HK-2 (cell line): ENCODE measurements at regions not wholly inside any gene's neighbourhood (a gene's known extent, or its start where the extent isn't known, plus 50 kb on each side); places are given as distances from the start of the nearest gene placed in this dataset.
"Not testable (repeated sequence)": the region's sequence is repeated elsewhere in the genome, so short reads cannot be mapped to it uniquely, and the experiment has no call there.

Source experiments
- DNase-seq: peaks from one replicate; pipeline ENCODE4 v3.0.0-alpha.2; 2018; ENCODE audit not compliant: unreplicated experiment

DNA sequence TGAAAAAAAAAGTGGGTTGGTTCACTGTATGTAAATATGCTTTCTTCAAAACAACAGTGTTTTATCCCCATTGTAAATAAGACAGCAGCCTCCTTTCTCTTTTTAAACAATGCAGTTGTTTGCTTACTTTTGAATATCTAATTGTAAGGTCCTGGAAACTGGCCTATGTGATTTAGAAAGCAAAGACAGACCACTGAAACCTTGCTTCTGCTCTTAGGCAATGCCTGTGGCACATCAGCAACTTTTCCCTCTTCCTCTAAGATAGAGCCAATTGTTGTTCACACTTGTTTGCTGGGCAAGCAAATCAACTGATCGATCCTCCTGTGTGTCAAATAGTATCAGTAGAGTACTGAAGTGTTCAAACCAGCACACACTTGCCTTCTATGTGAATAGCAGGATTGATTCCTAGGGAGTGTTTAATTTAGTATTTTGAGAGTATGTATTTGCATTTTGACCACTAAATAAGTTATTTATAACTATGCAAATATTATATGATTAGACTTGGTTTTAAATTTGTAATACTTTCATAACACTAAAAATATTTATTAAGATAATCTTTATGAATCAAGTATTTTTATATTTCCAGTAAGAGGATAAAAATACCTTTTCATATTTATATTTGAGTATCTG is 55.4 kb upstream of the GRPR start:
- DNase-seq: no peak

DNA sequence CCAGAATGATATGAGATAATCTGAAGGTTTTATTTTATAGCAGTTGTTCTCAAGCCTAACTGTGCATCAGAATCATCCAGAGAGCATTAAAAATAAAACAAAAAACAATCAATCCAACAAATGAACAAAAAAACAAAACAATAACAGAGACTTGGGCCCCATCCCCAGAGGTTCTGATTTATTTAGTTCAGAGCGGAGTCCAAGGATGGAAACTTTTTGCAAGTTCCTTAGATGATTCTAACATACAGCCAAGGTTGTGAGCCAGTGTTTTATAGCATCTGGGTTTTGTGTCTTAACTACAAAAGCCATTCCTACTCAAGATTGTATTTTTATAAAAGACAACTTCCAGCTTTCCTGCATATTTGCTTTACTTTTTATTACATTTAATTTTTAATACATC is 59.4 kb upstream of the GRPR start:
- DNase-seq: no peak

DNA sequence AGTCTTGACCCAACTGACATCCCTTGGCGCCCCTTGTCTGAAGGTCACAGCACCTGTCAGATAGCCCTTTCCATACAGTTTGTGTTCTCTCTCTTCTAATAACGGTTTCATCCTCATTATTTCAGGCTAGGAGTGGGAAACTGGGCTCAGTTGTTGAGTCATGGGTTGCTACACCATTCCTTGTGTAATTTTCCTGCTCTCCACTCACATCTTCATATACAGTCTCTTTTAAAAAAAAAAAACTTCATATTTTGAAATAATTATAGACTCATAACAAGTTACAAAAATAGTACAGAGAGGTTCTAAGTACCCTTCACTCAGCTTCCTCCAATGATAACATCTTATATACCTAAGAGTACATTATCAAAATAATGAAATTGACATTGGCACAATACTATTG is 60.2 kb upstream of the GRPR start:
- DNase-seq: no peak

DNA sequence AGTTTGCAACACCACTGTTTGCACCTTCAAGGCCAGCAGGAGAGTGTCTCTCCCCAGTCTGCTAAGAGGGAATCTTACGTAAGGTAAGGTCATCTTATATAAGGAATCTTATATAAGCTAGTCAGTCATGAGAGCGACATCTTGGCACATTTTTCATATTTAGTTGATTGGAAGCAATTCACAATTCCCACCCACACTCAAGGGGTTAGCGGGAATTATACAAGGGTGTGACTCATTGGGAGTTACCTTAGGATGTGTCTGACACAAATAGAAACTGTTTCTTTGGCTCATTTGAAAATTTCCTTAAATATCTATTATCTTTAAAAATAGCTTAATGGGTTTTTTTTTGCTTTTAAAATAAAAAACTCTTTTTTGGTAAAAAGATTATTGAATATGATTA is 62.1 kb upstream of the GRPR start:
- no peak for DNase-seq

DNA sequence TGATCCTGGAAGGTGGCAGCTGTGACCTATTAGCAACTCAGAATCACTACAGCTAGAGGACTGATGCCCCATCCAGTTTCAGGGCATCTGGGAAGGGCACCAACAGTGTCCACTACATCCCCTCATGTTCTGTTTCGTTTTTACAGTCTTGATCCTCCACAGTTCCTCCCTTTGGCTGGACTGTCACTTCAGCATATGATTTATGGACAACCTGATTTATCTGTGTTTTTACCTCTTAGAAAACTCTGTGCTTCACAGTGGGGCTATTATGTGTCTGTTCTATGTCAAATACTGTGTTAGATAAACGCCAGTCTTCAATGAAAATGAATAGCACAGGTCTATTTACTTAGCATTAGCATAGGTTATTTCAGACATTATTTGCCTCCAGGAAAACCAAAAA is 63.1 kb upstream of the GRPR start:
- DNase-seq: no peak

DNA sequence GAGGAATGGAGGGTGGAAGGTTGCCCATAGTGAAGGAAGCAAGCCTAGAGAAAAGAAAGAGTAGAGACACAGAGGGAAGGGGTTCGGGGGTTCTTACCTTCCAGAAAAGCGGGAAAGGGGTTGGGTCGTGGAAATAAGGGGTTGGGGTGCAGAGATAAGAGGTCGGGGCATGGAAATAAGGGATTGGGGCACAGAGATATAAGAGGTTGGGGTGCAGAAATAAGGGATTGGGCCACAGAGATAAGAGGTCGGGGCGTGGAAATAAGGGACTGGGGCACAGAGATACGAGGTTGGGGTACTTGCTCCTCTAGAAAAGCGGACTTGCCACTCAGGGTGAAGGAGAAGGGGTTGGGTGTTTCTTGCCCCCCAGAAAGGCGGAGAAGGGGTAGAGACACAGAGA is 74.2 kb upstream of the GRPR start:
- DNase-seq: not testable (repeated sequence)

DNA sequence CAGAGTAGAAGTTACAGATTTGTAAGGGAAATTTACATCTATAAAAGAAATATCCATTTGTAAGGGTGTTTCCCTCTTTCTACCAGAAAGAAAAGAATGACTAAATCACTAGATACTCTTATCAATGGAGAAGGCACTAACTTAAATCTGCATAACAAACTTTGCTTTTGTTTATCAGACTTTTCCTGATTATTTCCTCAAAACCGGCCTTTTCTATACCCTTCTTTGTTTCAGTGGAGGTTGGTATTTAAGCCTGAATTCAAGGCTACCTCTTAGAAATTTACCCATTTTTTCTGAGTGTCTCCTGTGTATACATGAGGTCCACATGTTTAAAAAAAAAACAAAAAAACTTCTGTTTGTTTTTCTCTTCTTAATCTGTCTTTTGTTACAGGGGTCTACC is 80.4 kb upstream of the GRPR start:
- no peak for DNase-seq

DNA sequence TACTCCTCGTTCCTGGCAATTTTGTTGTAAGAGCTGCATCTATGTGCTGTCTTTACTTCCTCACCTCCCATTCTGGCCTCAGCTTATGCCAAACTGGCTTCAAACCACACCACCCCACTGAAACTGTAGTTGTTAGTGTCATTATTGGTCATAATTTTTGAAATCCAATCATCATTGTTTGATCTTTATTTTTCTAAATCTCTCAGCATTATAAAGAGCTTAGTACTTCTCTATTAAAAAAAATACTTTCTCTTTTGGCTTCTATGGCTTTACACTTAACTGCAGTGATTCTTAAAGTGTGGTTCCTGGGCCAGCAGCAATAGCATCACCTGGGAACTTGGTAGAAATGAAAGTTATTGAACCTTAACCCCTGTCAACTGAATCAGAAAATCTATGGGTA is 83.5 kb upstream of the GRPR start:
- no peak for DNase-seq

DNA sequence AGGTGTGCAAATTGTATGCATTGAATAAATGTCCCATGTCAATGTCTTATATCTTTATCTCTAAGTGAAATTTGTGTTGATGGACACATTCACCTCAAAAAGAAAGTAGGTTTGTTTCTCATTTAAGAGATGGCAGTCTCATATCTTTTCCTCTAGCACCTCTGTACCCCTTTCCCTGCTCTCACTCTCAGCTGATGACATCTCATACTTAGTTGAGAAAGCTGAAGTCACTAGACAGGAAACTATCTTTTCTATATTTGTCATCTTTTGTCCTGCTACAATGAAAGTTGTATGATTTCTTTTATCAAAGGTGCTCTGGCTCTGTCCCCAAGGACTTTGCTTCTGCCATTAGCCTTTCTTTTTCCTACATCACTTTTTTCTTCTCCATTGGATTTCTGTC is 84.0 kb upstream of the GRPR start:
- no peak for DNase-seq

DNA sequence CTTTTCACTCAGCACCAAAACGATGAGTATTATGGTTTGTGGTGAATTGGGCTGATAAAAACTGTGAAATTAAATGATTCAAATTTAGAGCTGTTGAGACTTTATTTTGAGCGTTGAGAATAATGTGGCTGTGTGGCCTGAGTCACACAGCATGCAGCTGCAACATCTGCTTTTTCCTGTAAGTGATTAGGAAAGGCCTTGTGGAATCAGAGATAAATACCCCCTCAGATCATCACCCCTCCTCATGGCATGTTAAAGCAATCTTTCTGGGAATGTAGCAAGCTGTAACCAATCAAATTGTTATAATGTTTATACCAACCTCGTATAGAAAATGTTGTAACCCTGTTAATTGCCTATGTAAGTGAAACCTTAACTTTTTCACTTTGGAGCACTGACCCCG is 90.0 kb upstream of the GRPR start:
- DNase-seq: no peak

DNA sequence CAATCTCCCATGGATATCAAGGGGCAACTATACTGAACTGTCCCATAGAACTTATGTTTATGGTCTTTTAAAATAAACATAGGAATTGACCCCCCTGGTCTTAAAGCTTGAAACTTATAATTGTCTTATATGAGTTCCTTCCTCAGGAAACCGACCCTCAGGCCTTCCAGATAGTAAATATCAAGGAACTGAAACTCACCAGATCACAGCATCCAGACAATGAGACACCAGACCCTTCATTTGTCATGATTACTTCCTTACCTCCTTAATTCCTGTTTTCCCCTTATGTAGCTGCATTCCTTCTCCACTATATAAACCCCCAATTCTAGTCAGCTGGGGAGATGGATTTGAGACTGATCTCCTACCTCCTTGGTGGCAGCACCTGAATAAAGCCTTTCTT is 94.8 kb upstream of the GRPR start:
- DNase-seq: no peak

DNA sequence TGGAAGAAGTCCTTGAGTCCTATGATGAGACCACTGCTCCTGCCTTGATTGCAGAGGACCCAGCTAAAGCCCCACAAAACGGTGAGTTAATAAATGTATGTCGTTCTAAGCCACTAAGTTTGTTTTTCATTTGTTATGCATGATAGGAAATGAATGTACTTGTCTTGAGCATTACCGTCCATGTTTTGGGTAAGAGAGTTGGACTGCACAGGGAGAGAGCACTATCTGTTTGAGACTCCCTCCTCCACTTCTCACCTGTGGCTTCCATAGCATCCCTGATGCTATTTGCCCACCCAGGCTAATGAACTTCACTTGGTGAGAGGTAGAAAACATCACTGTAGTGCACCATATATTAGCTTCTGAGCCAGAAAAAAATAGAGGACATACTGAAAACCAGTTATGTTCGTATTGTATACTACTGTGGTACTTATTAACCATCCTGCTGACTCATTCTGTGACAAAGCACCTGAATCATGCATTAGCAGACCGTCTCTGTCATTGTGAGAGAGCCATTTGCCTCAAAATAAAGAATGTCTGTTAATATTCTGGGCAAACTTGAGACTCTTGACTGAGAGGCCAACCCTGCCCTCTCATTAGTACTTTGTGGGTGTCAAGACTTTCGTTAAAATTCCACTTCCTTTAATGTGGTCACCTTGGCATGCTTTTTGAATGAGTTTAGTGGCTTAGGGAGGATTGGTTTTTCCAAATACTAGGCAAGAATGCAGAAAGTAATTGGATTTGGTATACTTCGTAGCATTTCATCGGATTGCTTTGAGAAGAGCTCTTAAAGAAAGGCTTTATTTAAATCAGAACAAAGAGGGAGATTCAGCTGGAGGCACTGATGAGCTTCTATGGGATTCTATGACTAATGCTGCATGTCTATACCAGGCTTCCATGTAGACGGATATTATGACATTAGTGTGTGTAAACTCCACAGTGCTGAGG is 99.3 kb upstream of the GRPR start:
- peak; percentile 37 for DNase-seq

DNA sequence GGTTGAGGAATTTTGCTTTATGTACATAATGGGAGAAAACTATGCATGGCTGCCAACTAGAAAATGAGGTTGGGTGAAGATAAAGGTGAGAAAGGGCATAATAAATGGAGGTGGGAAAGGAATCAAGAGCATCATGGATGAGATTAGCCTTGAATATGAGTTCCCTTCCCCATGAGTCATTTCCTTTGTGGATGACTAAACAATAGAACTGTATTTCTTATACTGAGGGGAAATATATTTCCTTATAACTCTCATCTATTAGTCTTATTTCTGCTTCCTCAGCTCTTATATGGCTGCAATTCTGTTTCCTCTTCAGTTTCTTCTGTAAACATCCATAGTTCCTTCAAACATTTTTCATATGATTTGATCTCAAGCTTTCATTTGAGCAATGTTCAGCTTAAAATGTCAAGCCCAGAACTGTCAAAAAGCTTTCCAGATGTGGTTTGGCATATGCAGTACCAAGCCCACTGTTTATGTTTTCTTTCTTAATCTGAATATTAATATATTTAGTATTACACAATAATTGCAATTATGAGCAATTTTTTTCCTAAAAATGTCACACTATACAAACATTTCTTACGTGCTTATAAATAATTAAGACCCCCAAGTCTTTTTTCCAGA is 100.7 kb upstream of the GRPR start:
- DNase-seq: no peak

DNA sequence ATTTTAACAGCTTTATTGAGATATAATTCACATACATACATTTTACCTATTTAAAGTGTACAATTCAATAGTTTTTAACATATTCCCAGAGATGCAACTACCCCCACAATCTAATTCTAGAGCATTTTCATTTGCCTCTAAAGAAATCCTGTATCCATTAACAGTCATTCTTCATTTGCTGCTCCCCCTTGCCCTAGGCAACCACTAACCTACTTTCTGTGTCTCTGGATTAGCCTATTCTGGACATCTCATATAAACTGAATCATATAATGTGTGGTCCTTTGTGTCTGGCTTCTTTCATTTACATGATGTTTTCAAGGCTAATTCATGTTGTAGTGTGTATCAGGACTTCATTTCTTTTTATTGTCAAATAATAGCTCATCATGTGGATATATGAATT is 105.1 kb upstream of the GRPR start:
- no peak for DNase-seq

DNA sequence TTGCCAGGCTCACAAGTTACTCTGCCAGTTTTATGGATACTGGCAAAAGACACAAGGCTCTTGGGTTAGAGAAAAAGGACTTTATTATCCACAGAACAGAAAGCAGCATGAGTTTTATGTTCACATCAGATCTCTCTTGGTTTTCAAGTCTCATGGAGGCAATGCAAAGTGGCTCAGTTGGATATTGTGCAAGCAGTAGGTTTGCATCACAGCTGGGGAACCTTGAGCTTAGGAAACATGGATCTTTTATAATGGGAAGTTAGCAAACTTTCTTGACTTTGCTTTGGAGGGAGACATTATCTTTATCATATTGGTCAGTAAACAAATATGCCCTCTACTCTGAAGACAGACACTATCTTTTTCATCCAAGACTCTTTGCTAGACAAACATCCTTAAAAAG is 109.2 kb upstream of the GRPR start:
- DNase-seq: no peak

DNA sequence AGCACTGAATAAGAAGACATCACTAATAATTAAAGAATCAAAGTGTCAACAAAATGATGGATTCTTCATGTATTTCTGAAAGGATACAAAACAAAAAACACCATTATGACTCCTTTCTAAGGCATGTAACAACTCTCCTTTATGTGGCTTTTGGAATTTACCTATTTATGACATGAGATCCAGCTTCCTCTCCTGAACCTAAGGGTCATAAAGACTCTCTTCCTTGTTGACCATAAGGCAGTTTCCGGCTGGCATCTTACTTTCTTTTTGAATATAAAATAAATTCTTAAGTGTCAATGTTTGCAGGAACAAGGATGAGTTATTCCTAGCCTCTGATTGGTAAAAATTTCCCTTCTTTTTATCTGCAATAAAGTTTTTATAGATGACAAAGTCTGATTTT is 111.1 kb upstream of the GRPR start:
- no peak for DNase-seq

DNA sequence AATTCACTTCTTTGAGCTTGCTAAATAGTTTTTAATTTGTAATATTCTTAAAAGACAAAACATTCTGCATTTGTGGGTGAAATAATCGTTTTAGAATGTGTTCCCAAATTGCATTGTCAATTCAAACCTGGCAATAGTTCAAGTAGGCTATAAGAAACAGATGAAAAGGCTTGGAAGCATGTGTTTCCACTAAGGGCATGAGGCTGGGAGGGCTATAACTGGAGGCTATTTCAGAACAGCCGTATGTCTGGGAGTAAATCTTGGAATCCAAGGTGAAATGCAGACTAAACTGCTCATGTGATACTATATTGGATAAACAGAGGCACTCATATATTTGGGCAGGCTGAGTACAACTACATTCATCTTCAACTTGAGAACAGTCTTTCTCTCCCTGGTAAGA is 117.4 kb upstream of the GRPR start:
- no peak for DNase-seq

DNA sequence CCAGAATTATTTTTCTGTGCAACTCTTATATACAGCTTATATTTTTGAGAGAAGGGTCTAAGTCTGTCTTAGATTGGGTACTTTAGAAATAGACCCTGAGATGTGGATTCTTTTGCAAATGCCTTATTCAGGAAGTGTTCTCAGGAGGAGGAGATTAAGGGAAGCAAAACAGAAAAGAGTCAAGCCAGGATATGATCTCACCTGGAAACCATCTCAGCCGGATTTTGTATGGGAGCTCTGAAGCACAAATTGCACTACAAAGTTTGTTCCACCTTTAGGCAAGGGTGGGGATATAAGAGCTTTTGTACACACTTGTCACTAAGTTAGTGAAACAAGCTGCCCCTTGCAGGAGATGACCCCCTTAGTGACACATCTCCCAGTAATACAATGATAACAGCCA is 121.2 kb upstream of the GRPR start:
- DNase-seq: no peak

DNA sequence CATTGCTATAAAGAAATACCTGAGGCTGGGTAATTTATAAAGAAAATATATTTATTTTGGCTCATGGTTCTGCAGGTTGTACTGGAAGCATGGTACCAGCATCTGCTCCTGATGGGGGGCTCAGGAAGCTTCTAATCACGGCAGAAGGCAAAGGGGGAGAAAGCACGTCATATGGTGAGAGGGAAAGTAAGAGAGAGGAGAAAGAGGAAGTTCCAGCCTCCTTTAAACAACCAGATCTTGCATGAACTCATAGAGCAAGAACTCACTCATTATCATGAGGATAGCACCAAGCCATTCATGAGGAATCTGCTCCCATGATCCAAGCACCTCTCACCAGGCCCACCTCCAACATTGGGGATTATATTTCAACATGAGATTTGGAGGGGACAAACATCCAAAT is 125.0 kb upstream of the GRPR start:
- no peak for DNase-seq

DNA sequence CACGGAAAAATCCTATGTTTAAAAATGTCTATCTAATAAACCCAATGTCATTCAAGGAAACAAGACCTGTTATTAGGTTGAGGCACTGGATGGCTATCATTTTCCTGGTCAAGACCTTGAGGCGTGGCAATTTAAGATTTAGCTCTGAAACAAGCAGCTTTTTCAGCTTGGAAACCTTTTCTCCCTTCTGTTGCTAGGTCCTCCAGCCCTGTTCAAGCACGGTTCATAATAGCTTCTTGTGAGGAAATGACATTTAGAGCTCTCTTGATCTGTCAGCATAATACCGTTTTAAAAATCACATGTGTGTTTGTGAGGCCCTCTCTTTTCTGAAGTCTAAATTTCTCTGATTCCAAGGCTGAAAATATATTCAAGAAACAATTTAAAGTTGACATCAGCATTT is 133.6 kb upstream of the GRPR start:
- no peak for DNase-seq

DNA sequence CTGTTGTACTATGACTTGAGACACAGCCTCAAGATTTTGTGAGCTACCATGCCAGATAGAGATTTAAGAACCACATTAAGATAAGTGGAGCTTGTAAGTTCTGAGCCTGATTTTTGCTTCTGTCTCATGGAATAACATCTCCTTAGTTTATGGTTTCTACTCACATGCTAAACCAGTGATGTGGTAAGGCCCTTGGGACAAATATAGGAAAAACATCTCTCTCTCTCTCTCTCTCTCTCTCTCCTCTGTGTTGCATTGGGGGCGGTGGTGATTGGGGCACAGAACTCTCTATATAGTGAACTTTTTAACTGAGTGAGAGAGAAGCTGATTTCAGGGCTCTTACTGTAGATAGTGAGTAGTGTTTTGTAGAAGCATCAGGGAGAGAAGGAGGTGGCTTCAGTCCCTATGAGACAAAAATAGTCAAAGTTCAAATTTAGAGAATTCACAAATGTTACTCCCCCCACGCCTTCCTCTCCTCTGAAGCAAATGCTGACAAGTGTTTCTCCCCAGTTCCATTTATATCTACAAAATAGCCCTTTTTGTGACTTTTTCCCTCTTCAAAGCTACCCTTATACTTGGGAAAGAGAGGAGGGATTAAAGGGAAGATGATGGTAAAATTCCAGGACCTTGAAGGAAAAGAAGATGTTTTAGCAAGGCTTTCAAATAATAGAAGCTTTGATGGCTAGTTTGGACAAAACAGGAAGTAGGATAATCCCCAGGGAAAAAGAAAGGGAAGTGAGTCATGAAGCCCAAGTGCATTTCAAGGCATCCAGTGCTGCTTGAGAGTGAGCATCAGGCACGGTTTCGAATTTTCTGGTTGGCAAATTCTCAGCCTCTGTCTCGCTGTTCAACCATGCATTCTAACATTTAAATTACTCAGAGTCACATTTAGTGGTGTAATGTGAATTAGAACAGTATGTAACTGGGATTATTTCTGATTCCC is 134.3 kb upstream of the AP1S2 start:
- DNase-seq: peak; percentile 45

DNA sequence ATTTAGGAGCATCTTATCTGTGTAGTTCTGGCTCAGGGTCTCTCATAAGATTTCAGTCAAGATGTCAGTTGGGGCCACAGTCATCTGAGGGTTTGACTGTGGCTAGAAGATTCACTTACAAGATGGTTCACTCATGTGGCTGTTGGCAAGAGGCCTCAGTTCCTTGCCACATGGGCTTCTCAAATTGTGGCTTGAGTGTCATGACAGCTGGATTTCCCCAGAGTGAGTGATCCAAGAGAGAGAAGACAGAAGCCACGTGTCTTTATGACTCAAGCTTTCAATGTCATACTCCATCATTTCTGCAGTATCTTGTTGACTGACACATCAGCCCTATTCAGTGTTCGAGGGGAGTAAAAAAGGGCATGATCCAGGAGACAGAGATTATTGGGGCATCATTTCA is 131.3 kb upstream of the AP1S2 start:
- no peak for DNase-seq
